CD4-positive, alpha-beta T cell treated with Interleukin-12 subunit alpha and Interleukin-12 subunit beta, for 1 hour (primary cell): ENCODE measurements at regions not wholly inside any gene's neighbourhood (a gene's known extent, or its start where the extent isn't known, plus 50 kb on each side); places are given as distances from the start of the nearest gene placed in this dataset.
"Not testable (repeated sequence)": the region's sequence is repeated elsewhere in the genome, so short reads cannot be mapped to it uniquely, and the experiment has no call there.

Source experiments
- DNase-seq: peaks from one replicate; pipeline ENCODE4 v3.0.0-alpha.2; 2020

DNA sequence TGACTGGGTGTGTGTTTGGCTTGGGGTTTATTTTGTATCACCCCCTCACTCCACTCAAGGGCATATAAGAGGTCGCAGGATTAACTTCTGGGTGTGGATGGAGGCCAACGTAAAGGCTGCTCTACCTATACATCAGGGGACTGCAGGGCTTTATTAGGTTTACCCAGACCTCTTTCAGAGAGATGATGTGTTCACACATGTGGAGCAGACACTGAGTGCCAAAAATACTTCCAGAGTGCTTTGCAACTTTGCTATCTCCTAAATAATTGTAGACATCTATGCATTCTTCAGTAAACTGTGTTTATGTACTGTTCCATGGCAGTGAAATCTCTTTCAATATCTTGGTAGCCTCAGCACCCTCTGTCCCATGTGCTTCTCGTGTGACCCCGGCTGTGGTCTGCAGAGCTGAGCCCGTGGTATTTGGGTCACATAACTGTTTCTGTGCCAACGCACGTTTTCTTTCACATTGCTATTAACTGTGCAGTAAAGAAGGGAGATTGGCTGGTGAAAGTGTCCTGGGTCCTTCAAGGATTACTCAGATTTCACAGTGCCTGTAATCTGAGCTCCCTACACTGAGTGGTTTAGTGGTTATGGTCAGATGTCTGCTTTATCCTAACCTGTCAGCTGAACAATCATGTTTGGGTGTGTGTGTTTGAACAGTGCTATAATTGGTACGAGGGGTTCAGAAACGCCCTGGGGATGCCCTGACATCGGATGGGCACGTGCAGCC is 208.1 kb downstream of the VAPA start:
- no peak for DNase-seq

DNA sequence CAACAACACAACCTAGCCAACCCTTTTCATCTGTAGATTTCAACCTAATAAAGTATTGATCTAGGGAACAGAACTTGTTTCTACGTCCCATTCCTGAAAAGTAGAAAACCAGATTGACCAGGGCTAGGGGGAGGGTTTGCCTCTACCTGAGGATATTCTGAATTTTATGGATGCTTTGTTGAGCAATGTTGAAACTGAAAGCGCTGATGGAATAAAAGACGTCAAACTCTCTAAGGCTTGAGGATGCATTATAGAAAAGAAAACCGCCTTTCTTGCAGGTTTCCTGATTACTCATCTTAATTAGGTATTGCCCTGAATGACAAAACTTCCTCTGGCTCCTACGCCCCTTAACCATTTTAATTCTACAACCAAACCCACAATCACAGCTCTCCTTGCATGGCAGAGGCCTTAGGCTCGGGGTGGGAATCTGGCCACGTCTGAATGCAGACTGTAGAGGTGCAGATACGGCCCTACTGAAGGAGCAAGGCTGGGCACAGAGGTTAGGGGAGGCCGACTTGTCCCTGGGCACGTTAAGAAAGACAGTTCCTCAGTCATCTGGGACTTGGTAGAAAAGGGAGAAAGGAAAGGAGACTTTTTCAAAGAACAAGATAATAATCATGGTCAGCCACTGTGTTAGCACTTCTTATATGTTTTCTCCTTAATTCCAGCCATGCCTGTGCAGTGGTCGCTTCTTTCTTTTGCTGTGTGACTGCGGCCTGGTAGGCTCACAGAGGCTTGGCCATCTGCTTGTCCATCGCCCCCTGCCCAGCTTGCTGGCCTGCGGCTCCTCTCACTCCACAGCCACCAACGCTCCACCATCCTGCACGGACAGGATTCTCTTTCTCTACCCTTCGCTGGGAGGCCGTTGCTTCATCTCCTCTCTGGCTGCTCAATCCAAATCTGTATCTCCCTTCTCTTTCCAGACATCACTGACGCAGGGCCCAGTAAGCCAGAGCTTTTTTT is 209.5 kb downstream of the VAPA start:
- DNase-seq: no peak

DNA sequence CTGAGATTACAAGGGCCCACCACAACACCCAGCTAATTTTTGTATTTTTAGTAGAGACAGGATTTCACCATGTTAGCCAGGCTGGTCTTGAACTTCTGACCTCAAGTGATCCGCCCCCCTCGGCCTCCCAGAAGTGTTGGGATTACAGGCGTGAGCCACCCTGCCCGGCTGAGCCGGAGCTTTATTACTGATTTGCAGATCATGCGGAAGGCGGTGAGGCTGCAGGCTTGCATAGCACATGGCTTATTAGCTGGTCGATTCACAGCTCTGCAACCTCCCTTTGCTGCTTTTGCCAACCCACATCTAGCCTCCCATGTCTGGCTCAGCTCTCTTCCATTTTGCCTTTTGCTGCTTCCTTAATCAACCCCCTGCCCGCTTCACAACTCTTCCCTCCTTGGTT is 210.3 kb downstream of the VAPA start:
- no peak for DNase-seq

DNA sequence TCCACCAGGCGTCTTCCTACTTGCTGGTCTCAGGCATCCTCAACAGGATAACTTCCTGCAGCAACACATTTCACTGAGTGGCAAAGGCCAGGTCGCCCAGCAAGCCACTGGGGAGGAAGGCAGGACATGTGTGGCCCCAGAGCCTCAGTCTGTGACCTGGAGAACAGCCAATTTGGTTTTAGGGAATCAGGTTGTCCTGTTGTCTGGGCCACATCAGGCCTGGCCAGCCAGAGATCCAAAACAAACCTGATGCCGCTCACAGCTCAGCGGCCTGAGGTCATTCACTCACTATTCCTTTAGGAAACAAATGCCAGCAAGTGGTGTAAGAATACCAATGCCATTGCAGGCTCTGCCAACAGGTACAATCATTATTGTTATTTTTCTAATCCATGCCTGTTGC is 210.7 kb downstream of the VAPA start:
- DNase-seq: no peak

DNA sequence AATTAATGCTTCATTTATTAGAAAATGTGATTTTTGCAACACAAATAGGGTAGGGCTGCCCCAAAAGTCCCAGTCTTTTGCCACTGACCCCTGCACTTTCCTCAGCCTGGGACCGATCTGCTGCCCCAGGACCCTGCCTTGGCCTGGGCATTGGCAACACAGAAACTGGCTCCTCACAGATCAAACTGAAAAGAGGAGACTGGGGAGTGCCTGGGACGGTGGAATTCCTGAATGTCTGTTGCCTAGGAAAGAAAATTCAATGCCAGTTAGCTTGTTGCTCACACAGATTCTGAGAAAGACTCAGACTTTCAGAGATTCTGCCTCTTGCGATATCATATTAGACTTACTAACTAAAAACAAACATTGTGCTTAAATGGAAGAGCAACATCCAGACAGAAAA is 211.2 kb downstream of the VAPA start:
- DNase-seq: no peak

DNA sequence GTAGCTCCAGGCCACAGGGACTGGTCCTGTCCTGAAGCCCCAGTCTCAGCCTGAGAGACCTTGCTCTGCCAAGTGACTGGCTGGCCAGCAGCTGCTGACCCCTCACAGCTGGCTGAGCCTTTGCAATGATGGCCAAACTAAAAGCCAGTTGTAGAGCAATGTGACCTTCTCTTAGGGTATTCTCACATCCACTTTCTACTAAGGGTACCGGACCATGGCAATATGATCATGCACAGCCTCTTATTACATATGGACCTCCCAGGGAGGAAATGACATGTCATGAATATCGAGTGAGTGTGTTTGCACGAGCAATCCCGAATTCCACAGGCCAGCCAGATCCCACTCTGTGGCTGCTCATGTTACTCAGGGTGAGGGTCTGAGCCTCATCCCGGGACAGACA is 213.9 kb downstream of the VAPA start:
- DNase-seq: no peak

DNA sequence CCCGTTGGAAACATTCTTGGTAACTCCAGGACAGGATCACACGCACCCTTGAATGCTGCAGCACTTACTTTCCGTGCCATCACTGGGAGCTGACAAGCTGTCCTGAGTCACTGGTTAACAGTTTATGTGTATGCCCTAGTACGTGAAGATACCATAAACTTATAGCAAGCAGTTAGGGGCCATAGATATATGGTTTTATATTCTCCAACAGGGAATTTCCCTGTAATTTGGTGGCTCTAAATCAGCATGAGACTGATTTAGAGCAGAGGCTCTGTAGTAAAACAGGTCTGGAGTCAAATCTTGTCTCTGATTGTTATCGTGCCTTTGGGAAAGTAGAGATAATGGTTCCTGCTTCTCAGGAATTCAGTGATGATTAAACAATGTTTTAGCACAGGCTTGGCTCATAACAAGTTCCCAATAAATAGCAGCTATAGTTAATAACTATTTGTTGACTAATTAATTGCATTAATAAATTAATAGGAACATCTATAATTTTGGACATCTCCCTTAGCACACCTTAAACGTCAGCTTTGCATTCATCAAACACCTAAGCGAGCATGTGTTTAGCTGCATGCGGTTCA is 215.2 kb downstream of the VAPA start:
- DNase-seq: no peak

DNA sequence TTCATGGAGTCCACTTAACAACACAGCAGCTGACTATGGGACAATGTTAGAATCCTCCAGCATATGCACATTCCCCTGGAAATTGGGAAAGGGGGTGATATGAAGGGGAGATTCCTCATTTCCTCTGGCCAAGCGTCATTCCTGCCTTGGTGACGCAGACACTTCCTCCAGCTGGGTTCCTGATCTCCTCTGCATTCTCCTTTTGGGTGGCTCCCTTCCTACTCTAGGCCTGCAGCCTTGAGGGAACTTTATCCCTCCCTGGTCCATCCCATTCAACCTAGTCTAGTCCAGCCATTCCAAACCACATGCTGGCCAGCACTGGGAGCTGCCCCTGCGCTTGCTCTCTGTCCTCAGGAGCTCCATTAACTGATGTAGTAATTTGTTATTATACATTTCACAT is 216.8 kb downstream of the VAPA start:
- DNase-seq: no peak

DNA sequence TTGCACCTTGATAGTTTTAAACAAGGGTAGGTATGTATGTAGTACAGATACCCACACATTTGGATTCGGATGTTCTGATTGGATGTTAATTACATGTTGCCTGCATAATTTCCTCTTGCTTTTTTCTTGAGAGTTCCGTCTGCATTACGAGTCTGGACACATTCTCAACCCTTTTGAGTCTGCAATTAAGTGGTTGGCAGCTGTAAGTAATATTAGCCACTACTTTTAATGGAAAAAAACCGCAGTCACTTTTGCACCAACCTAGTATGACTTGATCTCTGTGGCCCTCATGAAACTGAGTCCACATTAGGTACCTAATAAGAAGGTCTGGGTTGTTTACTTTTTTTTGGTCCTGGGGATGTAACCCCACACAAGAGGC is 217.3 kb downstream of the VAPA start:
- no peak for DNase-seq

DNA sequence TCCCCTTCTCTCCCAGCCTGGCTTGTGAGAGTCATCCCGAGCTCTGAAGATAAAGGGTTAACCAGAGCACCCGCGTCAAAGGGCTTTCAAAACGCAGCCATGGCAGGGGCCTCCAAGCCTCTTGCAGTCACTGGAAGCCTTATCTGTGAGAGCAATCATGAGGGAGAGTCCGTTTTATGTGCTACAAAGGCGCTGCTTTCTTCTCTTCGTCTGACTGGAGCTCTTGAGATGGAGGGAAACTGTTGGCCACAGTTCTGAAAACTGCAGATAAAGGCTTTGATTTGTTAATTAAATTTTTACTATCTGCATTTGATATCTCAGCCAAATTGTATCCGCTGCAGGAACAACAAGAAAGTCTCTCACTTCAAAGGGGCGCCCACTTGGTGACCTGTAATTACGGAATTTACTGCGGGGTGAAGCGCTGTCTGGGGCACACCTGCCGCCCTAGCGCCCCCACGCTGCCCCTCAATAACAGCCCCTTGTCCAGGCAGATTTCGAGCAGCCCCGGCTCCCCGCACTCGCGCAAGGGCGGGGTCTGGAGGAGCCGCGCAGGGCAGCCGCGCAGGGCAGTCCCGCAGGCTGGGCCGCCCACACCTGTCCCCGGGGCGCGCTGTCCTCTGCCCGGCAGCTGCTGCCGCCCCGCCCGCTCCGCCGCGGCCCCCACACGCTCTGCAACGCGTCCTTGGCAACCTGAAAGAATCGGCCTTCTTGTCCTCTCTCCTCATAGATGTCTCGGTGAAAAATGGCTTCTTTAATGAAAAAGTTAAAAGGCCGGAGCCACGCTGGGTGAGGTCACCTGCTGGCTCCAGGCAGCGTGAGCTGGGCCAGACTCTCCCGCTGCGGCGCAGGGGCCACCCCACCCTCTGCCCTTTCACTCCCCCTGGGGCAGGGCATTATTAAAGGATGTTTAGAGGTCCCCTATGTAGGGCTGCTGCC is 217.9 kb downstream of the VAPA start:
- no peak for DNase-seq

DNA sequence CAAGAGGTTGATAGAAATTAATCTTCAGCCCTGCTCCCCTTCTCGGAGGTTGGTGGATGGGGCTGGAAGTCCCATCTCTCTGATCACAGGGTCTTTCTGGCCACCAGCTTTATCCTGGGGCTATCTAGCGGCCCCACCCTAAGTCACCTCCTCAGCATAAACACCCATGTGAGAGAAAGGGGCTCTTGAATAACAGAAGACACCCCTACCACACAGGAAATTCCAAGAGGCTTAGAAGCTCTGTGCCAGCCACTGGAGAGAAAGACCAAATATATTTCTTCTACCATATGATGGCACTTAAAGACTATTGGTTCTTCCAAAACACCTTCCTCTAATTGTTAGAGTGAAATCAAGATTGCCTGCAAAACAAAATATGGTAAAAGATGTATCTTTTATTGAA is 219.7 kb downstream of the VAPA start:
- DNase-seq: no peak

DNA sequence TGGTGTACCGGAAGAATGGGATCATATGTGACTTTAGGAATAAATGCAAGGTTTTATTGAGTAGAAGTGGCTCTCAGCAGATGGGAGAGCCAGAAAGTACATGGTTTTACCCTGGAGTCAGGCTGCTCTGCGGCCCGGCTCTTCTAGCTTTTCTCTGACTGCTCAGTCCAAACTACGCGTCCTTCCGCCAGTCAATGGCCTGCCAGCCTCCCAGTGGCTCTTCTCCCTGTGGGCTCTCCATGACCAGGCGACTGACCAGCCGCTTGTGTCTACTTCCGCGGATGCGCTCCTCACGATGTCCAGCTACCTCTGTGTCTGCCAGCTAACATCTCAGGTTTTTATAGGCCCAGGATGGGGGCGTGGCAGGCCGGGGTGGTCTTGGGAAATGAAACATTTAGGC is 220.4 kb downstream of the VAPA start:
- no peak for DNase-seq

DNA sequence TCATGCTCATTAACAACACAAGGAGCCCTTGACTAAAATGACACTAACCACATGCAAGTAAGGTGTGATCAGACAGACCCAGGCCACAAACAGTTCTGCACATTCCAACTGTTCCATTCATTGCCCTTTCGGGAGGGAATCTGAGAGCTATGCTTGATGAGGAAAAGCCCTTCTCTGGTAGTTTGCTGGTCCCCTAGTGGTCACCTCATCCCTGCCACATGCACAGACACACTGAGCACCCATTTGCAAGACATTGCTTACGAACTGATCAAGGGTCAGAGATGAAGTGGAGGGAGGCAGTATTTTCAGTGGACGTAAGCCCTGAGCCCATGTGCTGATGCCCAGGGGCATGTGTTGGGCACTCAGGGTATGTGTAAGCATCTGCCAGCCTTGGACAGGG is 220.9 kb downstream of the VAPA start:
- not testable (repeated sequence) for DNase-seq

DNA sequence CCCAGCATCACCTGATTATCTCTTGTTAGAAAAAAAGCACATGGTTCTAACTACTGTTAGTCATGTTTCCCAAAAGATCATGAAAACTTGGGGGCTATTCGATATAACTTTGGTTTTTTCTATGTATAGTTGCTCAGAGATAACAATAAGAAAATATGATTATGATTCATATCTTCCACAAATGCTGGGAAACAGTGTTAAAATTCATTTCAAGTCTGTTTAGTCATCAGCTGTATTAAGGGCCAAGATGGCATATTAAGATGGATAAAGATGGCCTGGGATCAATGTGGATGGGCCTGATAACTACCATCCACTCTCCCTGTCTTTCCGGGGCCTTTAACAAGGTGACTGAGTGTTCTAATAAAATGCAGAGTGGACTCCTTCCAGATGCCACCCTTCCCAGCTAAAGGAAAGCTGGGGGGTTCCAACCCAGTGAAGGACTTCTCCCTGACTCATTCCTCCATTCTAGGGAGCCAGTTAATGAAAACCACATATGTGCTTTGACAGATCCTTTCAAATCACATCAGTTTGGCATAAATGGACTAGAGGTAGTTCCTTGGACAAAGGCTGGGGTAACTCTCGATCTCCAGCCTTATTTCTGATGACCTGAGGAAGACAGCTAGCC is 221.6 kb downstream of the VAPA start:
- DNase-seq: no peak

DNA sequence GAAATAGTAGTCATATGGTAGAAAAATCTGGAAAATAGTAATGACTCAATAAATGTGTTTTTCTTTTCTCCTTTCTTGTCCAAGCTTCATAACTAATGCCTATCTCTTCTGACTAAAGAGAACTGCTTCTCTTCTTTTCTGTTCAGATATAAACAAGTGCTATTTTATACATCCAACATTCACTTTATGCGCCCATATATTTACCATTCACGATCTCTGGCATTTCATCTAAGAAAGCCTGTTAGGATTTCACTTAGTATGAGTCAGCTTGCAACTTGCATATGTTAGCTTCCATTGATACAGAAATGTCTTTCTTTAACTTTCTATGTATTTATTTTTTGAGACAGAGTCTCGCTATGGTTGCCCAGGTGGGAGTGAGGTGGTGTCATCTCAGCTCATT is 224.9 kb downstream of the VAPA start:
- no peak for DNase-seq

DNA sequence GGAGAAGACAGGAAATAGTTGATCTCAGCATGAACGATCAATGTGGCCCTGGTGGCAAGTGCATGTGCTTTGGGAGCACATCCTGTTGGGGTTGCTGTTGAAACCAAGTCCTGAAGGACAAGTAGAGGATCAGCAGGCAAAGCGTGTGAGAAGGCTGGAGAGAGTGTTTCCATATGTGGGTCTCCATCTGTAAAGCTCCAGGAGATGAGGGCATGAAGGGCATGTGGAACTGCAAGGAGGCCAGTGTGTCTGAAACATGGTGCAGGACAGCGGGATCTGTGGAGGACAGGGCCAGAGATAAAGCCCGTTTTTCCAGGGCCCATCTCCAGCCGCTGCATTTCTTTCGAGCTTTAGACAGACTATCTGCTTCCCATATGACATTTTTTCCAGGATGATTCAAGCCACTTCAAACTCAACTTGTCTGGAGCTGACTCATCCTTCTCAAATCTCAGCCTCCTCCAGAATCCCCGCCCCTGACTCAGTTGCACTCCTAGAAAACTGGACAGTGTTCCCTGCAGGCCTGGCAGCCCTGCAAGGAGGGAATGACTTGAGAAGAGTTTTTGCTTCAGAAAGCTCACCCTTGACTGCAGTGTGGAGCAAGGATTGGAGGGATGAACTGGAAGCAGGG is 226.1 kb downstream of the VAPA start:
- no peak for DNase-seq

DNA sequence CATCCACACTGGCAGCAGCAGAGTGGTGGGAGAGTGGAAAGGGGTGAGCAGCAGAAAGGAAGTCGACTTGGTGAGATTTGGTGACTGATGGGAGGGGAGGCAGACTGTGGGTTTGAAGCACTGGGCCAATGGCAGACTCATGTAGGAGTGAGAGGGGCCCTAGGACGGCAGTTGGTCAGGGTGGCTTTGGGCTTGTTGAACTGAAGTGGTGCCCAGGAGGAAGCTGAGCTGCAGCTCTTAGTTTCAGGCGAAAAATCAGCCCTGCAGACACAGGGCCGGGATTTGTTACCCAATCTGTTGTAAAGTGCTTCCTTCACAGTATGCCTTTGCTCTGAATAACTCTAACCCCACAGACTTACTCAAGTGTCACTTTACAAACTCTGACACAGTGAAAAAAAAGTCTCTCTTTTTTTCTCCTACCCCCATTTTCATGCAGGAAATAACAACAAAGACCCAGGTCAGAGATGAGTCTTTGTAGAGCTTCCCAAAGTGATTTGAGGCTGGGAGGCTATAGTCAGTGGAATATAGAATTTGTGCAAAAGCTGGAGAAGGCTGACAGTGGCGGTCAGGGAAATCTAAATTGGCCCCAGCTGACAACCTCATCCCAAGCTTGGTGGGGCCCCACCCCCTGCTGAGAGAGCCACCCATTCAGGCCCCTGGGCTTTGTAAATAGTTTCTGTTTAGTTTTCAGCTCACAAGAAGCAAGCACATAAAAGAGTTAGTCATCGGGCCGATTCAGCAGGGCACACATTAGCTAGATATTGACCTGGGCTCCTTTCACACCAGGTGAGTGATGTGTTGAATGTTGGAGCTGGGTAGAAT is 226.9 kb downstream of the VAPA start:
- no peak for DNase-seq

DNA sequence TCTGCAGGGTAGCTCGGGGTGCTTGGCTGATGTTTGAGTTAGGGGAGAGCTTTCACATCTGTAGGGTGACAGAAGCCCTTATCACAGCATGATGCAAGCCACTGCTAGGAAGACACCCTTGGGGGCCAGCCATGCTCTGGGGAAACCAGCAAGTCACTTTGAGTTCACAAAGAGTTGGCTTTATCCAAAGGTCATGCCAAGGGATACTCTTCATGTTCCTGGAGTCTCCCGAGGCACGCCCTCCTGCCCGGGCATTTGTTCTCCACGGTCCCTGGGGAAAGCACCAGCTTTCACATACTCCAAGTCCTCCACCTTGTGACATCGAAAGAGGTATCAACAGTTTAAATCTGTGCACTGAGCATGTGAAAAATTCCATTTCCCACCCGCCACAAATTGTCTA is 227.7 kb downstream of the VAPA start:
- DNase-seq: no peak

DNA sequence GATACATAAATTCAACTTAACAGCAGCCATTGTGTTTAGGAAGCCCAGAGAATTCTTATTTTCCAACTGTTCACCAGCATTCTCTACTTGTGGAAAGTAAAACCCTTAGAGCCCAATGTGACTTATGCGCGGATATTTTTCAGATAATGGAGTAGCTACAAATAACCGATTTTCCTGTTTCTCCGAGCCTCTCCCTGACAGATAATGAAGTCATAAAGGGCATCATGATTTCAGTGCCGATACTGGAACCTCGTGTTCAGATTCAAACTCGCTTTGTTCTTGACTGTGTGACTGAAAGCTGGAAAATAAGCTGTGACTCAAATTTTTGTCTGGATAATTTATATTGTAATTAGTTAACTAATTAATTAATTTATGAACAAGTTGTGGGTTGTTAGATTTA is 228.2 kb downstream of the VAPA start:
- DNase-seq: no peak

DNA sequence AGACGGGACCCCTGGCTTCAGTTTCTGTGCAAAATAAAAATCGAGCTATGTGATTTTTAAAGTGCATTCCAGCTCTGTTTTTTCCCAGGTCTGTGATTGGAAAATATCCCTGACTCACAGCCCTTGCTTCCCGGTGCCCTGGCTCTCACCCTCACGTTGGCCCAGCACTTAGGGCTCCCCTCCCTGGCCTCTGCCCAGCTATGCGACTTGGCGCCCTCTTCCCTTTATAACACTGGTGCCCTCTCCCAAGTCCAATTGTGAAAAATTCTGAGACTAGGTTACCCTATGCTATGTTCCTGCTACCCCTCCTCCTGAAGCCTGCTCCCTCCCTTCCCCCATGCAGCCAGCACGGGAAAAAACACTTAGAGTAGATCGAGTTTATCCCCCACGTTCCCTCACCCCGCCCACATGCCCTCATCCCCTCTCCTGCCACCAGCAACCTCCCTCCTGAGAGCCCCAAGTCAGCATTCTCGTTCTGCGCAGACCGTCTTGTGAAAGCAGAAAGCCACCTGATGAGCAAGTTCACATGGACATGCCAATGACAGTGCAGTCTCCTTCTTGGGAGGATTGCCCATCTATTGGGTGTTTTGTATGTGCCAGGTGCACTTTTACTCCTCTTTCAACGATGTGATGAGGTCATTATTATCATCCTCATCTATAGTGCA is 228.8 kb downstream of the VAPA start:
- no peak for DNase-seq
